OCI-LY7 (cell line): ENCODE measurements at regions not wholly inside any gene's neighbourhood (a gene's known extent, or its start where the extent isn't known, plus 50 kb on each side); places are given as distances from the start of the nearest gene placed in this dataset.
"Not testable (repeated sequence)": the region's sequence is repeated elsewhere in the genome, so short reads cannot be mapped to it uniquely, and the experiment has no call there.

ENCODE experiments used
- BruUV-seq: library from RNA; stranded (reverse); fragments of 400-500 nt; replicated peaks from 2 replicates; lab custom pipeline; 2021; lab: Mats Ljungman, UMichigan
- CTCF ChIA-PET: fragments of 300-600 bp; sonication (Branson Sonifier 250); formaldehyde crosslinking; loops from one replicate; lab custom pipeline; 2022; ENCODE audit warnings: antibody characterized with exemption; ENCODE audit not compliant: unreplicated experiment; lab: Charles Lee
- POLR2A ChIA-PET: fragments of 300-600 bp; sonication (Branson Sonifier 250); formaldehyde crosslinking; loops from one replicate; lab custom pipeline; 2022; ENCODE audit warnings: antibody characterized with exemption; lab: Charles Lee
- DNase-seq: peaks from one replicate; pipeline ENCODE4 v3.0.0-alpha.2; 2015; ENCODE audit warnings: low spot score
- H2AFZ ChIP-seq: fragments of 200-600 bp; sonication (generic), shearing (Covaris generic); 2 replicates; pipeline ENCODE4 v1.6.1; 2014; ENCODE audit warnings: mild to moderate bottlenecking, antibody characterized with exemption, low read length, moderate library complexity
- H3K27ac ChIP-seq: fragments of 200-600 bp; sonication (generic); 2 replicates; pipeline ENCODE4 v1.5.1; 2014; ENCODE audit warnings: mixed run types, low read depth, mild to moderate bottlenecking, moderate library complexity, low read length, inconsistent platforms; ENCODE audit not compliant: poor library complexity, severe bottlenecking
- H3K36me3 ChIP-seq: fragments of 200-600 bp; sonication (generic); 2 replicates; pipeline ENCODE4 v1.6.1; 2014; ENCODE audit warnings: mild to moderate bottlenecking, antibody characterized with exemption, low read length, moderate library complexity, mixed read lengths; ENCODE audit not compliant: insufficient read depth
- H3K4me1 ChIP-seq: fragments of 200-600 bp; sonication (generic); 2 replicates; pipeline ENCODE4 v1.5.1; 2014; ENCODE audit warnings: mild to moderate bottlenecking, low read length; ENCODE audit not compliant: insufficient read depth, poor library complexity, severe bottlenecking
- H3K4me2 ChIP-seq: fragments of 200-600 bp; sonication (generic); 2 replicates; pipeline ENCODE4 v1.6.1; 2014; ENCODE audit warnings: mild to moderate bottlenecking, low read length
- H3K4me3 ChIP-seq: fragments of 200-600 bp; sonication (generic); 2 replicates; pipeline ENCODE4 v1.5.1; 2014; ENCODE audit warnings: mild to moderate bottlenecking, low read depth, low read length; ENCODE audit not compliant: poor library complexity, severe bottlenecking
- H3K79me2 ChIP-seq: fragments of 200-600 bp; sonication (generic); 2 replicates; pipeline ENCODE4 v1.6.1; 2016; ENCODE audit warnings: low read depth, mild to moderate bottlenecking, low read length, moderate library complexity, mixed read lengths; ENCODE audit not compliant: insufficient read depth
- H3K9me2 ChIP-seq: fragments of 200-600 bp; sonication (generic); 2 replicates; pipeline ENCODE4 v1.6.1; 2016; ENCODE audit warnings: mild to moderate bottlenecking, low read length, mixed read lengths; ENCODE audit not compliant: insufficient read depth
- H3K9me3 ChIP-seq: fragments of 200-600 bp; sonication (generic); 2 replicates; pipeline ENCODE4 v1.6.1; 2014; ENCODE audit warnings: mild to moderate bottlenecking, mixed run types, low read length, mixed read lengths
- H4K20me1 ChIP-seq: fragments of 200-600 bp; sonication (generic); 2 replicates; pipeline ENCODE4 v1.6.1; 2014; ENCODE audit warnings: mild to moderate bottlenecking, antibody characterized with exemption, low read length, moderate library complexity, mixed read lengths; ENCODE audit not compliant: insufficient read depth
- EZH2phosphoT487 ChIP-seq: fragments of 200-600 bp; sonication (generic); IDR thresholded peaks from 2 replicates; pipeline ENCODE4 v1.6.1; 2018; ENCODE audit warnings: low read depth, borderline replicate concordance, mild to moderate bottlenecking, mixed run types, antibody characterized with exemption, low read length, moderate library complexity, mixed read lengths
- intact Hi-C: fragments of 100-400 bp; cut with micrococcal nuclease; formaldehyde crosslinking; loops from one replicate; pipeline ENCODE4 v1.10.0; 2022; ENCODE audit not compliant: unreplicated experiment
- TF ChIP-seq, protein P1 (sequence below): fragments of 200-600 bp; sonication (generic); conservative IDR thresholded peaks from 2 replicates; pipeline ENCODE4 v1.5.1; 2014; ENCODE audit warnings: mild to moderate bottlenecking, antibody characterized with exemption, low read length, moderate library complexity, mixed read lengths

- H3K9me2 ChIP-seq, H3K27ac ChIP-seq, H3K4me1 ChIP-seq, H3K9me3 ChIP-seq, BruUV-seq, H3K4me2 ChIP-seq, H3K4me3 ChIP-seq, H4K20me1 ChIP-seq, intact Hi-C loops, DNase-seq, POLR2A ChIA-PET, H2AFZ ChIP-seq, H3K36me3 ChIP-seq, H3K79me2 ChIP-seq, CTCF ChIA-PET: not testable (repeated sequence)
- TF ChIP-seq, protein P1, sequence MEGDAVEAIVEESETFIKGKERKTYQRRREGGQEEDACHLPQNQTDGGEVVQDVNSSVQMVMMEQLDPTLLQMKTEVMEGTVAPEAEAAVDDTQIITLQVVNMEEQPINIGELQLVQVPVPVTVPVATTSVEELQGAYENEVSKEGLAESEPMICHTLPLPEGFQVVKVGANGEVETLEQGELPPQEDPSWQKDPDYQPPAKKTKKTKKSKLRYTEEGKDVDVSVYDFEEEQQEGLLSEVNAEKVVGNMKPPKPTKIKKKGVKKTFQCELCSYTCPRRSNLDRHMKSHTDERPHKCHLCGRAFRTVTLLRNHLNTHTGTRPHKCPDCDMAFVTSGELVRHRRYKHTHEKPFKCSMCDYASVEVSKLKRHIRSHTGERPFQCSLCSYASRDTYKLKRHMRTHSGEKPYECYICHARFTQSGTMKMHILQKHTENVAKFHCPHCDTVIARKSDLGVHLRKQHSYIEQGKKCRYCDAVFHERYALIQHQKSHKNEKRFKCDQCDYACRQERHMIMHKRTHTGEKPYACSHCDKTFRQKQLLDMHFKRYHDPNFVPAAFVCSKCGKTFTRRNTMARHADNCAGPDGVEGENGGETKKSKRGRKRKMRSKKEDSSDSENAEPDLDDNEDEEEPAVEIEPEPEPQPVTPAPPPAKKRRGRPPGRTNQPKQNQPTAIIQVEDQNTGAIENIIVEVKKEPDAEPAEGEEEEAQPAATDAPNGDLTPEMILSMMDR, result 0 out of 2 replicates have a peak, but pooled peaks have one; percentile 13
Observed at GRCh38 chr1:148361427-148362215, 121.5 kb downstream of the PPIAL4G start.

- no peaks in the 10 kb centered on the region for H3K9me3 ChIP-seq
- no peaks in the 10 kb centered on the region for H3K79me2 ChIP-seq
- H4K20me1 ChIP-seq, result no peaks in the 10 kb centered on the region
- H2AFZ ChIP-seq, result no peak overlapping the region
- TF ChIP-seq, protein P1, result no peak
- TF ChIP-seq EZH2phosphoT487, result no peak
- no peaks in the 10 kb centered on the region for H3K36me3 ChIP-seq
- CTCF ChIA-PET, result no interaction called here
- H3K4me1 ChIP-seq, result no peaks in the 10 kb centered on the region
- intact Hi-C loops, result no loop called here
- H3K4me3 ChIP-seq, result no peak overlapping the region
- DNase-seq, result no peak
- no peak overlapping the region for H3K4me2 ChIP-seq
- H3K27ac ChIP-seq, result no peak overlapping the region
- POLR2A ChIA-PET, result interaction anchor here (1.4 kb wide), 1 partner anchor 23 kb away, joined by 4 read pairs; no protein-coding TSS in a partner anchor
- H3K9me2 ChIP-seq, result no peaks in the 10 kb centered on the region
- BruUV-seq, result no TSS peak
Observed at GRCh38 chr1:148357037-148357436, 126.1 kb downstream of the PPIAL4G start.

GRCh38 chr1:148355976-148356375, 127.1 kb downstream of the PPIAL4G start:
- no peak overlapping the region for H3K27ac ChIP-seq
- no peak for DNase-seq
- CTCF ChIA-PET, result no interaction called here
- H3K4me2 ChIP-seq, result no peak overlapping the region
- TF ChIP-seq, protein P1, result no peak
- no peak for TF ChIP-seq EZH2phosphoT487
- no peaks in the 10 kb centered on the region for H4K20me1 ChIP-seq
- no peak overlapping the region for H2AFZ ChIP-seq
- no peaks in the 10 kb centered on the region for H3K9me2 ChIP-seq
- no peaks in the 10 kb centered on the region for H3K9me3 ChIP-seq
- no peak overlapping the region for H3K4me3 ChIP-seq
- no peaks in the 10 kb centered on the region for H3K4me1 ChIP-seq
- H3K36me3 ChIP-seq, result no peaks in the 10 kb centered on the region
- H3K79me2 ChIP-seq, result no peaks in the 10 kb centered on the region
- intact Hi-C loops, result no loop called here
- POLR2A ChIA-PET, result no interaction called here
- BruUV-seq, result no TSS peak
